CD4-positive, alpha-beta memory T cell (primary cell): ENCODE measurements at regions not wholly inside any gene's neighbourhood (a gene's known extent, or its start where the extent isn't known, plus 50 kb on each side); places are given as distances from the start of the nearest gene placed in this dataset.

Experiments
- CTCF ChIA-PET: fragments of 350-600 bp; sonication (Branson Sonifier 250); formaldehyde crosslinking; loops from one replicate; lab custom pipeline; 2021; ENCODE audit warnings: inconsistent platforms; ENCODE audit not compliant: partially characterized antibody; lab: Charles Lee
- POLR2A ChIA-PET: fragments of 350-600 bp; sonication (Branson Sonifier 250); formaldehyde crosslinking; loops from one replicate; lab custom pipeline; 2021; ENCODE audit not compliant: partially characterized antibody; lab: Charles Lee
- DNase-seq, 5 donors: peaks; one replicate each; pipeline versions ENCODE4 v3.0.0 to v3.0.0-alpha.2; 2020 to 2022; ENCODE audit warnings: mixed read lengths in 1 of 5
- H3K27ac ChIP-seq: one replicate; pipeline ENCODE4 v1.7.0; 2013; ENCODE audit warnings: low read depth, low read length
- H3K27me3 ChIP-seq: 2 replicates; pipeline ENCODE4 v1.7.0; 2013; ENCODE audit warnings: mild to moderate bottlenecking, low read length, moderate library complexity; ENCODE audit not compliant: insufficient read depth
- H3K36me3 ChIP-seq: 2 replicates; pipeline ENCODE4 v1.7.0; 2013; ENCODE audit warnings: mild to moderate bottlenecking, low read length, moderate library complexity; ENCODE audit not compliant: insufficient read depth
- H3K4me1 ChIP-seq: 2 replicates; pipeline ENCODE4 v1.7.0; 2013; ENCODE audit warnings: mild to moderate bottlenecking, low read length, moderate library complexity; ENCODE audit not compliant: insufficient read depth
- H3K4me3 ChIP-seq, 2 donors: one replicate each; pipeline ENCODE4 v1.7.0; 2013; ENCODE audit warnings: low read length in 2 of 2, mild to moderate bottlenecking in 1 of 2
- H3K9me3 ChIP-seq, 2 donors: one replicate each; pipeline ENCODE4 v1.7.0; 2013; ENCODE audit warnings: low read length in 2 of 2, control low read depth in 1 of 2; ENCODE audit not compliant: control insufficient read depth in 1 of 2
- H3K27ac Mint-ChIP-seq, 7 donors: one replicate each; pipeline ENCODE4 v1.8.0; 2020 to 2021; ENCODE audit warnings: mixed read lengths in 7 of 7, mild to moderate bottlenecking in 6 of 7, inconsistent platforms in 3 of 7, moderate library complexity in 3 of 7
- H3K27me3 Mint-ChIP-seq, 2 donors: one replicate each; pipeline ENCODE4 v1.8.0; 2020 to 2021; ENCODE audit warnings: mixed read lengths in 2 of 2
- H3K36me3 Mint-ChIP-seq, 2 donors: one replicate each; pipeline ENCODE4 v1.8.0; 2020 to 2021; ENCODE audit warnings: mixed read lengths in 2 of 2, inconsistent platforms in 1 of 2, mild to moderate bottlenecking in 1 of 2
- H3K4me1 Mint-ChIP-seq, 4 donors: one replicate each; pipeline ENCODE4 v1.8.0; 2020 to 2021; ENCODE audit warnings: mixed read lengths in 4 of 4, mild to moderate bottlenecking in 1 of 4
- H3K4me3 Mint-ChIP-seq, 8 donors: one replicate each; pipeline ENCODE4 v1.8.0; 2020 to 2021; ENCODE audit warnings: mixed read lengths in 8 of 8, mild to moderate bottlenecking in 7 of 8, moderate library complexity in 6 of 8, inconsistent platforms in 3 of 8
- H3K9me3 Mint-ChIP-seq, 8 donors: one replicate each; pipeline ENCODE4 v1.8.0; 2020 to 2021; ENCODE audit warnings: mixed read lengths in 8 of 8, mild to moderate bottlenecking in 5 of 8, inconsistent platforms in 3 of 8, moderate library complexity in 1 of 8
- intact Hi-C: fragments of 100-400 bp; cut with micrococcal nuclease; formaldehyde crosslinking; loops from one replicate; pipeline ENCODE4 v1.15.1; 2023

DNA sequence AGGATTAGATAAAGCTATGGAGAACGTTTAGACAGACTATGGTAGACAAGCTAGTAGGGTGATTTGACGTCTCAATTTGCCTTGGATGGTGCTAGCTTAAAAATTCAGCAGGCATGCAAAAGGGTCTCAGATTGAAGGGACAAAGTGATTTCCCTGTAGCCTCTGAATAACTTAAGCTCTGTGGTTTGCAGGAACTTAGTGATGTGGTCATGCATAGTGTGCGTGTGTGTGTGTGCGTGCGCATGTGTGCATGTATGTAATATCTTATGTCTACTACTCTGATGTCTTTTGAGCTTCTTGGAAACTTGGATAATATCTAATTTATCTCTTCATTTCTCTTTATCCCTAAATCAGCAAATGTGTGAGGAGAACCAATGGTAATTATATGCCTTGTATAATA lies 183.6 kb upstream of the TNC start:
- no peak for DNase-seq
- ChIA-PET POLR2A (no interaction called here), CTCF (no interaction called here)
- no peaks in the 10 kb centered on the region for H3K36me3 Mint-ChIP-seq
- H3K27me3 ChIP-seq = no peaks in the 10 kb centered on the region
- no peak overlapping the region for H3K27ac ChIP-seq
- no peak overlapping the region for H3K4me3 ChIP-seq
- H3K9me3 ChIP-seq = no peaks in the 10 kb centered on the region
- H3K36me3 ChIP-seq = no peaks in the 10 kb centered on the region
- H3K4me1 Mint-ChIP-seq = no peaks in the 10 kb centered on the region
- H3K27me3 Mint-ChIP-seq = peaks cover 2 to 8% of the 10 kb centered on the region in 2 donors
- H3K4me1 ChIP-seq = no peaks in the 10 kb centered on the region
- no peak overlapping the region for H3K27ac Mint-ChIP-seq
- H3K4me3 Mint-ChIP-seq = no peak overlapping the region
- intact Hi-C loops = no loop called here
- H3K9me3 Mint-ChIP-seq = no peaks in the 10 kb centered on the region

DNA sequence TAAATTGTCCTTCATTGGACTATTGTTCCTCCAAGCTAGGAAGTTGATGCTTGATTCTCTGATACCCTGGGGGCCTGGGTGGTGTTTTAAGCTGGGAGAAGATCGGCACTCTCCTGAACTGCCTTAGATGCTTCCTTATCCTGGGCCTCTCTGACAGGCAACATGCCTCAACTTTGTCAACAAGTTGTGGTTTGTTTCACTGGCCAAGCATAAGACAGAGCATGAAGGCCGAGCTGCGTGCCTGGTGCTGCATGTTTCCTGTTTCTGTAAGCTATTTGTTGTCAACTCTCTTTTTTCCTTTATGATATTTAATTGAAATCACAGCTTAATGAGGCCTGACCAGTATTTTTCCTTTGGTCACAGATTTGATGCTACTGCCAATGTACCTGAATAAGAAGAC lies 187.6 kb upstream of the TNC start:
- Mint-ChIP-seq H3K4me1 (no peaks in the 10 kb centered on the region), H3K9me3 (peaks cover 0 to 4% (median 0%) of the 10 kb centered on the region in 8 donors), H3K27ac (no peak overlapping the region), H3K4me3 (no peak overlapping the region), H3K27me3 (peaks cover 4 to 5% of the 10 kb centered on the region in 2 donors), H3K36me3 (no peaks in the 10 kb centered on the region)
- no peaks in the 10 kb centered on the region for H3K4me1 ChIP-seq
- POLR2A ChIA-PET = no interaction called here
- CTCF ChIA-PET = no interaction called here
- no peaks in the 10 kb centered on the region for H3K36me3 ChIP-seq
- H3K27ac ChIP-seq = no peak overlapping the region
- no peak for DNase-seq
- no peaks in the 10 kb centered on the region for H3K27me3 ChIP-seq
- intact Hi-C loops = no loop called here
- H3K9me3 ChIP-seq = no peaks in the 10 kb centered on the region
- no peak overlapping the region for H3K4me3 ChIP-seq

DNA sequence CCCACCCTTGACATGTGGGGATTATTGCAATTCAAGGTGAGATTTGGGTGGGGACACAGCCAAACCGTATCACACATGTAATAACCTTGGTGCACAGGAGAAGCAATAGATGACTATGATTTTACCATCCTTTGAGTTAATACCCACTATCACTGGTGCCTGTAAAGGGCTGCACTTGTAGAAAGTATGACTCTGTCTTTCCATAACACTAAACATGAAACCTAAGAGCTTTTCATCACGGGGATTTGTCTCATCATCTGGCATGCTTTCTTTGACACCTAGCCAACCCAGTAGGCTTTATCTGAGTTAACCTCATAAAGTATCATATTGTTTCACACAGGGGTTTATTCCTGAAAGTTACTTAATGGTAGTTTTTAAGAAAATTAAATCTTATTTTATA lies 188.9 kb upstream of the TNC start:
- no peak for DNase-seq
- POLR2A ChIA-PET = no interaction called here
- Mint-ChIP-seq H3K9me3 (peaks cover 0 to 8% (median 0%) of the 10 kb centered on the region in 8 donors), H3K36me3 (no peaks in the 10 kb centered on the region), H3K4me3 (no peak overlapping the region), H3K4me1 (no peaks in the 10 kb centered on the region), H3K27me3 (peaks cover 3 to 10% of the 10 kb centered on the region in 2 donors), H3K27ac (no peak overlapping the region)
- CTCF ChIA-PET = no interaction called here
- intact Hi-C loops = no loop called here
- Histone ChIP-seq H3K27me3 (no peaks in the 10 kb centered on the region), H3K27ac (no peak overlapping the region), H3K36me3 (no peaks in the 10 kb centered on the region), H3K4me3 (no peak overlapping the region), H3K4me1 (no peaks in the 10 kb centered on the region), H3K9me3 (no peaks in the 10 kb centered on the region)

- ChIA-PET POLR2A (no interaction called here), CTCF (no interaction called here)
- Histone ChIP-seq H3K4me1 (no peaks in the 10 kb centered on the region), H3K27ac (no peak overlapping the region), H3K4me3 (no peak overlapping the region), H3K9me3 (no peaks in the 10 kb centered on the region), H3K36me3 (no peaks in the 10 kb centered on the region), H3K27me3 (no peaks in the 10 kb centered on the region)
- no peak for DNase-seq
- Mint-ChIP-seq H3K9me3 (peaks cover 2 to 22% (median 8%) of the 10 kb centered on the region in 8 donors), H3K4me3 (no peak overlapping the region), H3K27ac (no peak overlapping the region), H3K4me1 (peaks cover 0 to 4% (median 1%) of the 10 kb centered on the region in 4 donors), H3K27me3 (peaks cover 9 to 14% of the 10 kb centered on the region in 2 donors), H3K36me3 (peaks cover 0 to 1% of the 10 kb centered on the region in 2 donors)
- intact Hi-C loops = no loop called here
Measured at GRCh38 chr9:115313545-115313944, 195.6 kb upstream of the TNC start.

DNA sequence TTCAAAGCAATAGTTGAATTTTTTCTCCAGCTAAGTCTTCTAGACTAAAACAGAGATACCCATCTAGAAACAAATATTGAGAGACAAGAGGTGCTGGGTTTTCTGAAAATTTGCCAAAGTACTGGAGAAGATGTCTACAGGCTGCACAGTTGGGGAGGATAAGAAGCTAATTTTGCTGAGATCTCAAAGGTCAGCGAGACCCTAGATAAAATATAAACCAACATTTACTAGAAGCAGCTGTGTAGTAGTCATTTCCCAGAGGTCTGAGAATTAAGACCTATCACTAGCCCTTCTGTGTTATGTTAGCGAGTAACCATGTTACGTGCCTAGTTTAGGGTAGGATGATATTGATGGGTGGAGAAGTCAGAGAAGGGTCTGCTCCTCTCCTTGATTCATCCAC lies 208.5 kb upstream of the TNC start:
- Histone ChIP-seq H3K9me3 (no peaks in the 10 kb centered on the region), H3K36me3 (no peaks in the 10 kb centered on the region), H3K4me1 (no peaks in the 10 kb centered on the region), H3K4me3 (no peak overlapping the region), H3K27ac (no peak overlapping the region), H3K27me3 (no peaks in the 10 kb centered on the region)
- H3K36me3 Mint-ChIP-seq = no peaks in the 10 kb centered on the region
- no peak overlapping the region for H3K27ac Mint-ChIP-seq
- ChIA-PET POLR2A (no interaction called here), CTCF (no interaction called here)
- DNase-seq = no peak
- H3K9me3 Mint-ChIP-seq = peaks cover 0 to 5% (median 0%) of the 10 kb centered on the region in 8 donors
- H3K4me3 Mint-ChIP-seq = no peak overlapping the region
- peaks cover 6% of the 10 kb centered on the region in 2 donors for H3K27me3 Mint-ChIP-seq
- intact Hi-C loops = no loop called here
- H3K4me1 Mint-ChIP-seq = no peaks in the 10 kb centered on the region

DNA sequence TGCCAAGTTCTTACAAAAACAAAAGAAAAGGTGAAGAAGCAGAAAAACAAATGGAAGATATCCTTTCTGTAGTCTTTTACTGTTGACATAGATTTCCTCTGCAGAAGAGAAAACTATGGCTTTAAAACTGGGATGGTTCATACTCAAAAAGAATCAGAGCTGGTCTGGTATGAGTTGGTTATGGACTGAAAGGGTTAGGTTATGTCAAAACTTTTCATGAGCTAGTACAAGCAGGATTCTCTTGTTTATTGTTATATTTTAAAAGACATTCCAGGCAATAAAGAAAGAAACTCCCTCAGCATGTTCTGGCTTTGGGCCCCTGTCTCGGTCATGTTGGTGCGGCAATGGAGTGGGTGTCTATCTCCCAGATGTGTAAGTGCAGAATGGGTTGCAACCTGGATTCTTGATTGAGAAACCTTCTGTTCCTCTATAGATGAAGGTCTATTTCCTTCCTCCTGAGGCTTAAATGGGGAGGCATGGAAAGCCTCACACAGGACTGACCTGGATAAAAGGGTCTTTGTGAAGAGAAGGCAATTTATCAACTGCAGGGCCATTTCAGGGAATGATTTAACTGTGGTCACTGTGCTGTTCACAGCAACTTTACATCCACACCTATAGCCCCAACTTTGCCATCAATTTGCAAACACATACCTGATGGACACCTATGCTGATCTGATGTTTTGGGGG lies 209.6 kb upstream of the TNC start:
- ChIA-PET CTCF (interaction anchor here (1.5 kb wide), 1 partner anchor 16 kb away, joined by 3 read pairs; no protein-coding TSS in a partner anchor), POLR2A (no interaction called here)
- H3K4me3 Mint-ChIP-seq = no peak overlapping the region
- intact Hi-C loops = no loop called here
- H3K36me3 Mint-ChIP-seq = no peaks in the 10 kb centered on the region
- Histone ChIP-seq H3K27ac (no peak overlapping the region), H3K27me3 (no peaks in the 10 kb centered on the region), H3K4me1 (no peaks in the 10 kb centered on the region), H3K4me3 (no peak overlapping the region), H3K9me3 (no peaks in the 10 kb centered on the region), H3K36me3 (no peaks in the 10 kb centered on the region)
- H3K4me1 Mint-ChIP-seq = no peaks in the 10 kb centered on the region
- no peak overlapping the region for H3K27ac Mint-ChIP-seq
- DNase-seq = no peak
- H3K9me3 Mint-ChIP-seq = peaks cover 0 to 4% (median 0%) of the 10 kb centered on the region in 8 donors
- peaks cover 6% of the 10 kb centered on the region in 2 donors for H3K27me3 Mint-ChIP-seq

- DNase-seq = no peak
- H3K9me3 ChIP-seq = no peaks in the 10 kb centered on the region
Measured at GRCh38 chr9:115328228-115328627, 210.3 kb upstream of the TNC start.

More at GRCh38 chr9:115328228-115328627, 210.3 kb upstream of the TNC start:
- Mint-ChIP-seq H3K4me1 (no peaks in the 10 kb centered on the region), H3K36me3 (no peaks in the 10 kb centered on the region), H3K27ac (no peak overlapping the region), H3K9me3 (peaks cover 0 to 4% (median 0%) of the 10 kb centered on the region in 8 donors), H3K4me3 (no peak overlapping the region), H3K27me3 (peaks cover 6% of the 10 kb centered on the region in 2 donors)
- Histone ChIP-seq H3K4me1 (no peaks in the 10 kb centered on the region), H3K27me3 (no peaks in the 10 kb centered on the region), H3K27ac (no peak overlapping the region), H3K36me3 (no peaks in the 10 kb centered on the region), H3K4me3 (no peak overlapping the region)
- intact Hi-C loops = no loop called here
- ChIA-PET CTCF (interaction anchor here (0.5 to 1.5 kb wide), 2 partner anchors 16 to 1149 kb away, joined by 3 read pairs; no protein-coding TSS in a partner anchor), POLR2A (no interaction called here)
